Gastroesophageal sphincter (tissue), 4 donors: ENCODE measurements at regions not wholly inside any gene's neighbourhood (a gene's known extent, or its start where the extent isn't known, plus 50 kb on each side); places are given as distances from the start of the nearest gene placed in this dataset.

Experiments used
- ATAC-seq: fragments of 150-250 bp; one replicate; pipeline ENCODE4 v1.9.1; 2016; ENCODE audit warnings: mild to moderate bottlenecking, moderate library complexity
- H3K27ac ChIP-seq, 4 donors: fragments of 200-600 bp; sonication (generic) in 3 of 4; 1 replicate in 3 of 4; 2 replicates in 1 of 4; pipeline ENCODE4 v1.5.1; 2016 to 2019
- H3K27me3 ChIP-seq: fragments of 200-600 bp; sonication (generic); one replicate; pipeline ENCODE4 v1.5.1; 2019
- H3K36me3 ChIP-seq, 2 donors: fragments of 200-600 bp; sonication (generic); one replicate each; pipeline ENCODE4 v1.5.1; 2019; ENCODE audit warnings: control low read depth in 1 of 2
- H3K4me1 ChIP-seq, 3 donors: fragments of 200-600 bp; sonication (generic); 1 replicate in 2 of 3; 2 replicates in 1 of 3; pipeline ENCODE4 v1.5.1; 2016 to 2019; ENCODE audit warnings: control low read depth in 2 of 3
- H3K4me3 ChIP-seq, 2 donors: fragments of 200-600 bp; sonication (generic); one replicate each; pipeline ENCODE4 v1.5.1; 2019; ENCODE audit warnings: mild to moderate bottlenecking in 1 of 2, moderate library complexity in 1 of 2
- H3K9me3 ChIP-seq, 3 donors: fragments of 200-600 bp; sonication (generic); one replicate each; pipeline ENCODE4 v1.5.1; 2017 to 2019; ENCODE audit warnings: control low read depth in 2 of 3
- EP300 ChIP-seq: sonication (generic); formaldehyde crosslinking; IDR thresholded peaks from one replicate; pipeline ENCODE4 v1.6.1; 2017; ENCODE audit warnings: antibody characterized with exemption, mild to moderate bottlenecking
- POLR2A ChIP-seq, 2 donors: fragments of 450-650 bp; IDR thresholded peaks; one replicate each; pipeline ENCODE4 v1.6.1; 2017; ENCODE audit warnings: antibody characterized with exemption in 2 of 2, mild to moderate bottlenecking in 2 of 2, moderate library complexity in 1 of 2
- POLR2AphosphoS5 ChIP-seq: sonication (generic); formaldehyde crosslinking; IDR thresholded peaks from one replicate; pipeline ENCODE4 v1.6.1; 2017; ENCODE audit warnings: antibody characterized with exemption
- WGBS, 2 donors: methylation state at CpG; one replicate each; pipeline ENCODE4 v1.1.5; 2018; ENCODE audit warnings: low coverage in 1 of 2; 5-methylcytosine and 5-hydroxymethylcytosine counted together
- TF ChIP-seq, protein P1 (sequence below), 4 experiments: fragments of 200-600 bp in 2 of 4; fragments of 450-650 bp in 2 of 4; sonication (generic) in 1 of 4; IDR thresholded peaks; one replicate each; pipeline ENCODE4 v1.5.1; 2017 to 2019; ENCODE audit warnings: antibody characterized with exemption in 4 of 4, mild to moderate bottlenecking in 2 of 4, moderate library complexity in 2 of 4

DNA sequence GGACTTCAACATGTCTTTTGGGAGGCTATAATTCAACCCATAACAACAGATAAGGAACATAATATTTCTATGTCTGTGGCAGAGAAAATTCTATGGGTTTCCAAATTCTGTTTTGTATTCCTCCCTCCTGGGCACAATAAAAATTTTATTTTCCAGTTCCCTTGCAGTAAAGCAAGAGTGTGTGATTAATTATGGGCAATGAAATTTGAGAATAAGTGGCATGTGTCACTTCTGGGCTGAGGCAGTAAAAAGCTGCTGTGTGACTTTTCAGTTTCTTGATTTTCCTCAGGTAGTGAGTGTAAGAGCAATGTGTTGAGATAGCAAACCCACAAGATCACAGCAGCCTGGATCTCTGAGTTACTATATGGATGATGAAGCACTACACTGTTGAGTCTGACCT is 216.4 kb downstream of the MEIS1 start:
- H3K4me1 ChIP-seq: no peaks in the 10 kb centered on the region
- no peak overlapping the region for H3K4me3 ChIP-seq
- TF ChIP-seq POLR2A (IDR thresholded peaks at IDR 0.05): no peak
- no peak for TF ChIP-seq POLR2AphosphoS5
- TF ChIP-seq, protein P1, sequence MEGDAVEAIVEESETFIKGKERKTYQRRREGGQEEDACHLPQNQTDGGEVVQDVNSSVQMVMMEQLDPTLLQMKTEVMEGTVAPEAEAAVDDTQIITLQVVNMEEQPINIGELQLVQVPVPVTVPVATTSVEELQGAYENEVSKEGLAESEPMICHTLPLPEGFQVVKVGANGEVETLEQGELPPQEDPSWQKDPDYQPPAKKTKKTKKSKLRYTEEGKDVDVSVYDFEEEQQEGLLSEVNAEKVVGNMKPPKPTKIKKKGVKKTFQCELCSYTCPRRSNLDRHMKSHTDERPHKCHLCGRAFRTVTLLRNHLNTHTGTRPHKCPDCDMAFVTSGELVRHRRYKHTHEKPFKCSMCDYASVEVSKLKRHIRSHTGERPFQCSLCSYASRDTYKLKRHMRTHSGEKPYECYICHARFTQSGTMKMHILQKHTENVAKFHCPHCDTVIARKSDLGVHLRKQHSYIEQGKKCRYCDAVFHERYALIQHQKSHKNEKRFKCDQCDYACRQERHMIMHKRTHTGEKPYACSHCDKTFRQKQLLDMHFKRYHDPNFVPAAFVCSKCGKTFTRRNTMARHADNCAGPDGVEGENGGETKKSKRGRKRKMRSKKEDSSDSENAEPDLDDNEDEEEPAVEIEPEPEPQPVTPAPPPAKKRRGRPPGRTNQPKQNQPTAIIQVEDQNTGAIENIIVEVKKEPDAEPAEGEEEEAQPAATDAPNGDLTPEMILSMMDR (IDR thresholded peaks at IDR 0.05): no peak
- TF ChIP-seq EP300: no peak
- H3K9me3 ChIP-seq: no peaks in the 10 kb centered on the region
- no peaks in the 10 kb centered on the region for H3K36me3 ChIP-seq
- no peaks in the 10 kb centered on the region for H3K27me3 ChIP-seq
- no peak for ATAC-seq
- H3K27ac ChIP-seq: no peak overlapping the region

- no peaks in the 10 kb centered on the region for H3K27me3 ChIP-seq
- H3K4me1 ChIP-seq: no peaks in the 10 kb centered on the region
- H3K9me3 ChIP-seq: peaks cover 0 to 20% (median 0%) of the 10 kb centered on the region in 3 donors
- TF ChIP-seq POLR2AphosphoS5 (no peak), EP300 (no peak), POLR2A (IDR thresholded peaks at IDR 0.05) (no peak)
- TF ChIP-seq, protein P1 (IDR thresholded peaks at IDR 0.05): no peak
- no peaks in the 10 kb centered on the region for H3K36me3 ChIP-seq
- no peak overlapping the region for H3K4me3 ChIP-seq
- no peak overlapping the region for H3K27ac ChIP-seq
- no peak for ATAC-seq
Observed at GRCh38 chr2:66660804-66661203, 225.9 kb downstream of the MEIS1 start.

- peaks cover 0 to 20% (median 0%) of the 10 kb centered on the region in 3 donors for H3K9me3 ChIP-seq
- H3K4me3 ChIP-seq: no peak overlapping the region
- no peak for ATAC-seq
- TF ChIP-seq POLR2A (IDR thresholded peaks at IDR 0.05): no peak
- TF ChIP-seq, protein P1 (IDR thresholded peaks at IDR 0.05): no peak
- no peak for TF ChIP-seq POLR2AphosphoS5
- no peak for TF ChIP-seq EP300
- no peaks in the 10 kb centered on the region for H3K36me3 ChIP-seq
- H3K27me3 ChIP-seq: no peaks in the 10 kb centered on the region
- WGBS, 2 donors: 86 to 100% methylated on average over 1 of the region's 10 CpGs
- H3K4me1 ChIP-seq: no peaks in the 10 kb centered on the region
- no peak overlapping the region for H3K27ac ChIP-seq
Observed at GRCh38 chr2:66661253-66662173, 226.6 kb downstream of the MEIS1 start.

- Histone ChIP-seq H3K27me3 (no peaks in the 10 kb centered on the region), H3K36me3 (no peaks in the 10 kb centered on the region), H3K27ac (no peak overlapping the region), H3K9me3 (no peaks in the 10 kb centered on the region), H3K4me3 (no peak overlapping the region), H3K4me1 (no peaks in the 10 kb centered on the region)
- TF ChIP-seq POLR2AphosphoS5 (no peak), EP300 (no peak), POLR2A (IDR thresholded peaks at IDR 0.05) (no peak)
- TF ChIP-seq, protein P1 (IDR thresholded peaks at IDR 0.05): no peak
- WGBS, 2 donors: 67 to 75% methylated on average over 4 to 5 of the region's 5 CpGs
- no peak for ATAC-seq
Observed at GRCh38 chr2:66665124-66665984, 230.4 kb downstream of the MEIS1 start.
